ENCODE measurements at regions not wholly inside any gene's neighbourhood (a gene's known extent, or its start where the extent isn't known, plus 50 kb on each side); places are given as distances from the start of the nearest gene placed in this dataset.
A peak's percentile ranks its signal among the peaks of the same experiment; 100 is the strongest.

- H4K20me1 ChIP-seq (ENCODE audit: insufficient read depth): no peaks in the 10 kb centered on the region
- 71% methylated on average over 2 of the region's 2 CpGs for WGBS (ENCODE audit: low lambda C conversion rate)
- H3K4me3 ChIP-seq (ENCODE audit: low read depth in 2 of 2, low read length in 1 of 2): no peak overlapping the region
- POLR2A ChIA-PET: interaction anchor here (0.9 to 4.2 kb wide), 5 partner anchors 25 to 635 kb away, joined by 3 to 25 read pairs (median 4); no protein-coding TSS in a partner anchor
- no peak overlapping the region for H2AFZ ChIP-seq (ENCODE audit: low read depth)
- H3K27me3 ChIP-seq (ENCODE audit: insufficient read depth): no peaks in the 10 kb centered on the region
- H3K9ac ChIP-seq: no peak overlapping the region
- no peaks in the 10 kb centered on the region for H3K36me3 ChIP-seq (replicated peaks in 1 of 2; ENCODE audit: control insufficient read depth in 1 of 2, insufficient read depth in 2 of 2, low read length in 1 of 2)
- no peak for TF ChIP-seq USF2 (IDR thresholded peaks at IDR 0.05; ENCODE audit: borderline replicate concordance, low read depth, low read length)
- peak; percentile 17; the same call in 1 of the 2 replicates for TF ChIP-seq SMC3 (IDR thresholded peaks at IDR 0.05; ENCODE audit: low read depth, low read length)
- TF ChIP-seq RAD21 (IDR thresholded peaks at IDR 0.05; ENCODE audit: low read length): peak; percentile 63
- no peak for TF ChIP-seq IRF3 (IDR thresholded peaks at IDR 0.05; ENCODE audit: low read depth, low read length)
- no peak overlapping the region for H3K4me2 ChIP-seq
- CTCF ChIA-PET: interaction anchor here (0.9 to 3.1 kb wide), 4 partner anchors 38 to 763 kb away, joined by 3 to 11 read pairs (median 4); no protein-coding TSS in a partner anchor
- H3K4me1 ChIP-seq (ENCODE audit: control insufficient read depth in 1 of 2, insufficient read depth in 2 of 2, low read depth in 1 of 2, low read length in 1 of 2): peaks cover 0 to 54% of the 10 kb centered on the region in 2 experiments; a peak in 2 of 4 replicates
- H3F3A ChIP-seq (replicated peaks; ENCODE audit: insufficient read depth): no peaks in the 10 kb centered on the region
- peak overlapping the region in 1 of 2 experiments; percentile 99; a peak in 2 of 4 replicates for H3K27ac ChIP-seq (ENCODE audit: low read depth in 2 of 2, low read length in 1 of 2)
- H3K79me2 ChIP-seq (ENCODE audit: insufficient read depth): no peaks in the 10 kb centered on the region
- no peaks in the 10 kb centered on the region for H3K9me2 ChIP-seq
- H3K9me3 ChIP-seq: no peaks in the 10 kb centered on the region
- DNase-seq: no peak
Measured at GRCh38 chr10:78432583-78432982, 398.9 kb downstream of the RPS24 start.

GRCh38 chr10:78433076-78433595, 399.5 kb downstream of the RPS24 start:
- Histone ChIP-seq H3K9me2 (no peaks in the 10 kb centered on the region), H3K4me3 (ENCODE audit: low read depth in 2 of 2, low read length in 1 of 2) (no peak overlapping the region), H3K27me3 (ENCODE audit: insufficient read depth) (no peaks in the 10 kb centered on the region), H2AFZ (ENCODE audit: low read depth) (no peak overlapping the region), H3K4me1 (ENCODE audit: control insufficient read depth in 1 of 2, insufficient read depth in 2 of 2, low read depth in 1 of 2, low read length in 1 of 2) (peaks cover 0 to 59% of the 10 kb centered on the region in 2 experiments; a peak in 2 of 4 replicates), H3F3A (replicated peaks; ENCODE audit: insufficient read depth) (no peaks in the 10 kb centered on the region), H4K20me1 (ENCODE audit: insufficient read depth) (no peaks in the 10 kb centered on the region), H3K9ac (no peak overlapping the region), H3K27ac (ENCODE audit: low read depth in 2 of 2, low read length in 1 of 2) (peak overlapping the region in 1 of 2 experiments; percentile 99; a peak in 2 of 4 replicates), H3K79me2 (ENCODE audit: insufficient read depth) (no peaks in the 10 kb centered on the region), H3K4me2 (no peak overlapping the region), H3K9me3 (no peaks in the 10 kb centered on the region), H3K36me3 (replicated peaks in 1 of 2; ENCODE audit: control insufficient read depth in 1 of 2, insufficient read depth in 2 of 2, low read length in 1 of 2) (no peaks in the 10 kb centered on the region)
- 92% methylated on average over 4 of the region's 5 CpGs for WGBS (ENCODE audit: low lambda C conversion rate)
- TF ChIP-seq SMC3 (IDR thresholded peaks at IDR 0.05; ENCODE audit: low read depth, low read length): no peak
- TF ChIP-seq GABPA (IDR thresholded peaks at IDR 0.05; ENCODE audit: low read depth): no peak
- ChIA-PET POLR2A (interaction anchor here (0.9 to 4.2 kb wide), 9 partner anchors 25 to 638 kb away, joined by 3 to 25 read pairs (median 4); no protein-coding TSS in a partner anchor), CTCF (interaction anchor here (0.7 to 3.6 kb wide), 8 partner anchors 37 to 762 kb away, joined by 3 to 16 read pairs (median 6); no protein-coding TSS in a partner anchor)
- DNase-seq: no peak
